GM18868 (cell line): ENCODE measurements at regions not wholly inside any gene's neighbourhood (a gene's known extent, or its start where the extent isn't known, plus 50 kb on each side); places are given as distances from the start of the nearest gene placed in this dataset.
A peak's percentile ranks its signal among the peaks of the same experiment; 100 is the strongest.
"Not testable (repeated sequence)": the region's sequence is repeated elsewhere in the genome, so short reads cannot be mapped to it uniquely, and the experiment has no call there.

Experiments used
- ATAC-seq: cut with Tn5 transposase; IDR thresholded peaks from one replicate; pipeline ENCODE4 v1.9.1; 2021; ENCODE audit warnings: mild to moderate bottlenecking, moderate library complexity; ENCODE audit not compliant: unreplicated experiment

GRCh38 chr3:72171946-72172345 is 387.0 kb upstream of the PROK2 start:
- ATAC-seq: no peak

- ATAC-seq: no peak
These were observed 386.5 kb upstream of the PROK2 start for GRCh38 chr3:72171463-72171881.

- no peak for ATAC-seq
These were observed 384.9 kb upstream of the PROK2 start for GRCh38 chr3:72169561-72170472.

- no peak for ATAC-seq
These were observed 384.2 kb upstream of the PROK2 start for GRCh38 chr3:72169120-72169519.

- ATAC-seq: no peak
These were observed 380.9 kb upstream of the PROK2 start for GRCh38 chr3:72165808-72166207.

- no peak for ATAC-seq
These were observed 380.4 kb upstream of the PROK2 start for GRCh38 chr3:72165317-72165716.

- ATAC-seq: no peak
These were observed 379.7 kb upstream of the PROK2 start for GRCh38 chr3:72164635-72164978.

GRCh38 chr3:72163809-72164634 is 379.1 kb upstream of the PROK2 start:
- ATAC-seq: peak; percentile 82

- no peak for ATAC-seq
These were observed 377.8 kb upstream of the PROK2 start for GRCh38 chr3:72162649-72163184.

GRCh38 chr3:72161881-72162595 is 377.1 kb upstream of the PROK2 start:
- ATAC-seq: no peak

GRCh38 chr3:72161285-72161684 is 376.3 kb upstream of the PROK2 start:
- not testable (repeated sequence) for ATAC-seq

GRCh38 chr3:72160351-72160750 is 375.4 kb upstream of the PROK2 start:
- no peak for ATAC-seq

GRCh38 chr3:72159487-72159886 is 374.5 kb upstream of the PROK2 start:
- ATAC-seq: no peak

GRCh38 chr3:72158639-72159326 is 373.8 kb upstream of the PROK2 start:
- ATAC-seq: no peak

- ATAC-seq: peak; percentile 70
These were observed 373.0 kb upstream of the PROK2 start for GRCh38 chr3:72157748-72158638.

GRCh38 chr3:72155391-72156064 is 370.6 kb upstream of the PROK2 start:
- no peak for ATAC-seq

GRCh38 chr3:72154391-72155335 is 369.7 kb upstream of the PROK2 start:
- ATAC-seq: no peak
